ENCODE measurements at regions not wholly inside any gene's neighbourhood (a gene's known extent, or its start where the extent isn't known, plus 50 kb on each side); places are given as distances from the start of the nearest gene placed in this dataset.
"Not testable (repeated sequence)": the region's sequence is repeated elsewhere in the genome, so short reads cannot be mapped to it uniquely, and the experiment has no call there.

DNA sequence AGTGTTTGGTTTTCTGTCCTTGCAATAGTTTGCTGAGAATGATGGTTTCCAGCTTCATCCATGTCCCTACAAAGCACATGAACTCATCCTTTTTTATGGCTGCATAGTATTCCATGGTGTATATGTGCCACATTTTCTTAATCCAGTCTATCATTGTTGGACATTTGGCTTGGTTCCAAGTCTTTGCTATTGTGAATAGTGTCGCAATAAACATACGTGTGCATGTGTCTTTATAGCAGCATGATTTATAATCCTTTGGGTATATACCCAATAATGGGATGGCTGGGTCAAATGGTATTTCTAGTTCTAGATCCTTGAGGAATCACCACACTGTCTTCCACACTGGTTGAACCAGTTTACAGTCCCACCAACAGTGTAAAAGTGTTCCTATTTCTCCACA lies 269.8 kb upstream of the DCN start:
- not testable (repeated sequence) for DNase-seq (ENCODE audit: low spot score)

DNA sequence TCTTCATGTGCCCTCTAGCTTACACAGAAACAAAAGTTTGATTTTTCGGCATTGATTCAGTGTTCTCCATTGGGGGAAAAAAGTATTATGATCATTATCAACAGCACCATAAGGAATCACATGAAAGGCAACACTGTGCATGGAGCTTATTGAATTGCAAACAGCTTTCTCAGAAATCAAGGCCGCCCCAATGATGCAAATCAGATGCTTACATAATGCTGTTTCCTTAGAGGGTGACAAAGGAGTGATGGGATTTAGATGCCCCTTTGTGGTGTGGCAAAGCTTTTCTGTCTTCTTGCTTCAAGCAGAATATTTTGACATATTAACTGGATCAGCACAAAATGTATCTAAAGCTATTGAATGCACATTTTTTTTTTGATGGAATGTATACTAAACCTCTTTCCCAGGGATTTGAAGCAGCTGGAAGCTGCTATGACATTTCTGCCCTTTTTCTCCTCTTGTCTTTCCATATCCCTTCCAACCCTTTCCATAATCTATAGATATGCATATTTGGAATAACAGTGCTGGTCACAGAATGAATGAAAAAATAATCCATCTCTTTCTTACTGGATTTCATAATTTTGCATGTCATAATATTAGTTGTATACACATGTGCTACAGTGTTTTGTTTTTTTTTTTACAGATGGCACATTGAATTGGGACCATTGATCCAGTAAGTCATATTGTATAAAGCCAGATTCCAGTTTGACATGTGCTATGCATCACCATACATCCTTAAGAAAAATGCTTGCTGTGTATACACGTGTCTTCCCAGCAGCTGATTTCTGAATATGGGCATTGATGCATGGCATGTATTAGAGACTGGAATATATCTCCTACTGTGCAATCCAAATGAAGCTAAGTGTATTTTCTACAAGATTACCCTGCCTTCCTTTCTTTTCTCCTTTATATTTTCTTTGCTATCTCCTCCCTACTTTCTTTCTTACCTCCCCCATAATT lies 259.7 kb upstream of the DCN start:
- DNase-seq (ENCODE audit: low spot score), result no peak

DNA sequence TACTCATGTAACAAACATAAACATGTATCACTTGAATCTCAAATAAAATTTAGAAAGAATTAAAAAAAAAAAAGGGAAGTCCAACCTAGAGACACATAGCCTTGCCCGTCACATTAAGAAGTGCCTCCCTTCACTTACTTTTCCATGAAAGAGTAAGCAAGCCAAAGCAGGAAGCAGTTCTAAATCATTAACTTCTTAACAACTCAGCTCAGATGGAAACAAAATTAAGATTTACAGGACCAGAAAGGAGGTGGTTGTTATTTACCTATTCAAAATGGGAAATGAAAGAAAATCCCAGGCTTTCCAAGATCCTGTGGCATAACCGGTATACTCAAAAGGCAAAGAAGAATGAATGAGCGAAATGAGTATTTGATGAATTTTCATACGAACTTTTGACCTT lies 258.6 kb upstream of the DCN start:
- no peak for DNase-seq (ENCODE audit: low spot score)

DNA sequence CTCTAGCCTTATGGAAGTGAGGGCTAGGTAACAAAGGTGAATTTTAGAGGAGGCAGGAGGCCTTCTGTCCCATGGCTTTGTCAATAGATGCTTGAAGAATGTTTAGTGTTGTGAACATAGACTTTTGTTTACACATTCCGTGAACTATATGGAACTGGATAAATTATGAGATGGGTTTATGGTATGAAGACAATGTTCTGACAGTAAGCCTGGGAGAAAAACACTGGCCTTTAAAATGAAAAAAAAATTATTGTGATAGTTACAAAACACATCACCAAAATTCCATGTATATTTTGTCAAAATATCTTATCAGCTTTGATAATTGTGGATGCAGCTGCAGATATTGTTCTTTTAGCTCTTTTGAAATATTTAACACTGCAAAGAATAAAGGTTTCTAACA lies 251.5 kb upstream of the DCN start:
- no peak for DNase-seq (ENCODE audit: low spot score)

DNA sequence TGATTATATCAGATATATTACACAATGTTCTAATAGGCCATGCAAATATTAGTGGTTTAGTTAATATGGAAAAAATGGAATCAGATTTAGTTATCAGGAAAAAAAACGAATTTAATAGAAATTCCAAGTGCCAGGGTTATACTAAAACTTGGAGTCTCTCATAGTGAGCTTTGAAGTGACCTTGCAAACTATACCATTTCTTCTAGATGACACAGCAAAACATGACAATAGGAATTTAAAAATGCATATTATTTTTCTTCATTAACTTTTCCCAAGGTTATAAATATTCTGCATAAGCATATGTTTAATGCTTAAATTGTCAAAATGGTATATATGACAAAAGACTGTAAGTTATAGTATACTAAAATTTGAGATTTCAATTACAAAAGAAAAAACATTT lies 250.1 kb upstream of the DCN start:
- no peak for DNase-seq (ENCODE audit: low spot score)

DNA sequence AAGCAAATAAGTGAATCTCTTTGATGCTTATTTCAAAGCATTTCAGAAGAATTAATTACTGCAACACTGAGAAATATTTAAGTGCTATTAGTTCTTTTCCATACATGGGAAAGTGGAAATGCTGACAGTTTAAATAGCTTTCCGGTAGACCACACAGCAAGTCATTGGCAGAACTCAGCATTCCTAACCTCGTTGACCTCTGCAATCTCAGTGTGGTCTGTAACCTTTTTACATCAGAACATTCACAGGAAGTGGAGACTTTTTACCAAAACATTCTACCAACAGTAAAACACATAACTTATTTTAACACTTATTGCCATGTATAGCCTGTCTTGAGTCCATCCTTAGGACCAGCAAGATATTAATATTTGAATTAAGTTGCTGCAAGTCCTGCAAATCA lies 249.5 kb upstream of the DCN start:
- no peak for DNase-seq (ENCODE audit: low spot score)

DNA sequence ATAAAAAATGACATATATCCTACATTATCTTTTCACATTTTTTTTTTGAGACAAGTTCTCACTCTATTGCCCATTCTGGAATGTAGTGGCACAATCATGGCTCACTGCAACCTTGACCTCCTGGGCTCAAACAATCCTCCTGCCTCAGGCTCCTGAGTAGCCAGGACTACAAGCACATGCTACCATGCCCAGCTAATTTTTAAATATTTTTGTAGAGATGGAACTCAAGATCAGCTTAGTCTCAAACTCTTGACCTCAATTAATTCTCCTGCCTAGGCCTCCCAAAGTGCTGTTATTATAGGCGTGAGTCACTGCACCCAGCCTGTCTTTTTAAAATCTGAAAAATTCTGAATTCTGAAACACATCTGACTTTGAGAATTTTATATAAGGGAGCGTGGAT lies 241.9 kb upstream of the DCN start:
- DNase-seq (ENCODE audit: low spot score), result no peak

DNA sequence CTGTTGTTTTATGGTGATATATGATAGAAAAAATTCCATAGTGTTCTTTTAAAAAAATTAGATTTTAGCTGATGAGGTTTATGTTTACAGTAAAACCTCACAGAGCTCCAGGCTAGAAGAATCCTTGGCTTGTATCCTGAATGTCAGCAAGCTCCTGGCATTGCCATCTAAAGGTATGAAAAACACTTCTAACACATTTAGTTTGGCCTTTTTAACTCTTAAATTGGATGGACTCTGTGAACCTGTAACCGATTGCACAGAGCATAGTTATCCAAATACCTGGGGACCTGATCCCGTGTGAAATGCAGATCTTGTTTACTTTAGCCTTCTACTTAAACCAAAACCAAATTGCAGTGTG lies 241.1 kb upstream of the DCN start:
- DNase-seq (ENCODE audit: low spot score), result no peak

DNA sequence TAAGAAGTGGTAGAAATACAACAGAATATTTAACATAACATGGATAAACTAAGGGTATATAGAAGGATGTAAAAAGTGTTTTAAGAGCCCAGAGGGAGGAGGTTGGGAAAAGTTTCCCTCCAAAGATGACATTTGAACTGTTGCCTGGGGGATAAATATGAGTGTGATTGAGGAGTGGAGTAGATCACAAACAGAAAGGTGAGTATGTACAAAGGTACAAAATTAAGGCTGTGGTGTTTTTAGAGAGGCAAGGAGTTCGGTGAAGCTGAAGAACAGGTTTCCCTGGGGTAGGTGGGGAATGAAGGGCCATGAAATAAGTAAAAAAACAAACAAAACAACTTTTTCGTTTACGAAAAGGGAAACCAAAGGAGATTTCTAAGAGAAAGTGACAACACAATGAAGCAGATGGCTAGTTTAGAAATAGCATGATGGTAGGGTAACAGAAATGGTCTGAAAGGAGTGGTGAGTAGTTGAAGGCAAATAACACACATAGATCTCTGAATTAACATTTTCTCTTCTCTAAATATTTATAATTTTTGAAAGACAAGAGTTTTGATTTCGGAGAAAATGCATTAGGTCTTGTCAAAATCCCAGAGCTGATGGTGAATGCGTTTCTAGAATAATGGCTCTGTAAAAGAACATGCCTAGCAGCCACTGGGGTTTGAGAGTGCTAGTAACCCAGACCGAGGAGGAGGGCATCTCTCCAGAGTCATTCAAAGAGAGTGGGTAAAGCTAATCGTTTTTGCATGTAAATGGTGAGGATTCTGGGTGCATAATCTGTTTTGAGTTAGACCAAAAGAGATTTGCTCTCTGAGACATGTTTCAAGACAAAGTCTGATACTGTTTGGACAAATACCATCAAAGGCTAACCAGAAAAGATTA lies 240.4 kb upstream of the DCN start:
- DNase-seq (ENCODE audit: low spot score), result no peak

DNA sequence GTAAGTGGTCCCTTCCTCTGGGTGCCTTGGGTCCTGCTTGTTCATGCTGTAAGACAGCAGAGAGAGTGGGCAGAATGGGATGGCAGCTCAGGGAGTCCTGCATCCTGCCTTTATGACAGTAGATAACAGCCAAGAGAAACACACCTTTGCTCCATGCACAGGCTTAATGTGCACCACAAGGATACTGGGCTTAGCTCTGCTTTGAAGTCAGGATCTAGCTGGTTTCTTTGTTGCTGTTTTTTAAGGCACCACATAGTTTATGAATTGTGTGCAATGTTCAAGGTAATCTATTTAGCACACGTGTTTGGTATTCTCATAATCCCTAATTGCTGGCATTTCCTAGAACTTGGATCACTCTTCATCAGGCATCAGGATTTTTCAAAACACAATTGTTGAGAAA lies 239.5 kb upstream of the DCN start:
- no peak for DNase-seq (ENCODE audit: low spot score)

DNA sequence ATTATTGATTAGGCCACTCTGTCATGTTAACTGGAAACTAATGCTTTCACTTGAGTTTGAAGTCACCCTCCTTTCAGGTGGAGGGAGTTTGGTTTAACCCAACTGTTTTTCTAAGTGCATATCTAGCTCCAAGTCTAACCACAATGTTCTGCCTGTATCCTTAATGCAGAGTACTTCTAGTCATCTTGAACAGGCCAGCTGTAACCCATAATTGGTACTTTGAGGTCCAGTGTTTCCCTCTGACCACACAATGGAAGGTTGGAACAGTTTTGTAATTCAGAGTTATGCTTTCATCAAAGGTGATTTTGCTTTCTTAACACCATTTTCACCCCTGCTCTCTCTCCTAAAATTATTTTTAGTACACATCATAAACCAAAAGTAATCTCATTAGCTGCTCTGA lies 237.2 kb upstream of the DCN start:
- no peak for DNase-seq (ENCODE audit: low spot score)

DNA sequence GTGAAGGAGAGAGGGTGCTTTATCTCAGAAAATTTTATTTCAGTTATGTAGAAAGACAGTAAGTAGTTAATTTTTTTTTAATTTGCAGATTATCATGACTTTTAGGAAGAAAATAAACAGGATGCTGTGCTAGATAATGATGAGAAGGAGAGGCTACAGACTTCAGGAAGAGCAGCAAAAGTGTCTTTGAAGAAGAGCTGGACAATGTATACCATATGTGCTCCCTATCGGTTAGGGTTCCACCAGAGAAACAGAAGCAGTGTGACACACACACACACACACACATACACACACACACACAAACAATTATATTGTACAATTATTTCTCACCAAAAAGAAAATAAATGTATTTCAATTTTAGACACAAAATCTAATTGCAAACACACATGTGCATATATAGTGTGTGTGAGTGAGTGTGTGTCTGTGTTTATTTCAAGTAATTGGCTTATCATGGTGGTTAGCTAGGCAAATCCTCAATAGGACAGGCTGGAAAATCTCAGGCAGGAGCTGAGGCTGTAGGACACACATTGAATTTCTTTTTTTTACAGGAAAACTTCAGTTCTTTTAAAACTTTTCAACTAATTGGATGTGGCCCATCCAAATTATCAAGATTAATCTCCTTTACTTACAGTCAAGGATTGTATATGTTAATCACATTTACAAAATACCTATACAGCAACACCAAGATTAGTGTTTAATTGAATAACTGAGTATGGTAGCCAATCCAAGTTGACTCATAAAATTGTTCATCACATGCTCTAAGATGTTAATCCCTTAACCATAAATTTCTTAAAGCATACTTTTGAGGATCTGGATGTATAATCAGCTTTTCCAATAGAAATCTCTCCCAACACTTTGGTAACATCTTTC lies 235.8 kb upstream of the DCN start:
- DNase-seq (ENCODE audit: low spot score), result no peak

DNA sequence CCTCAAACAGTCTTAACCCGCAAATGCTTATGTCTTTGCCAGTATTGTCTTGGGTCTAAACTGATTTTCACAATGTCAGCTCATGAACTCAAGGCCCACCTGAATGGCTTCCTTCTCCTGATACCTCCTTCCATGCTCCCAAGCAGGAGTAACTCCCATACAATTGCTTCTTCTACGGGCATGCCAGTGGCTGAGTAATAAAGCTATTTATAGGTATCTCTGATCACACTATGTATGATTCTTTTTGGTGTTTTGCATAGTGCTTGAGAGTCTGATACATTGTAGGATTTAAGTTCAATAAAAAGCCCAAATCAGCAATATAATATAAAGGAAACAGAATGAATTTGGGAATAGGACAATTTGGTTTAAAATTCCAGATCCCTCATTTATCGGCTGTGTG lies 235.0 kb upstream of the DCN start:
- no peak for DNase-seq (ENCODE audit: low spot score)

DNA sequence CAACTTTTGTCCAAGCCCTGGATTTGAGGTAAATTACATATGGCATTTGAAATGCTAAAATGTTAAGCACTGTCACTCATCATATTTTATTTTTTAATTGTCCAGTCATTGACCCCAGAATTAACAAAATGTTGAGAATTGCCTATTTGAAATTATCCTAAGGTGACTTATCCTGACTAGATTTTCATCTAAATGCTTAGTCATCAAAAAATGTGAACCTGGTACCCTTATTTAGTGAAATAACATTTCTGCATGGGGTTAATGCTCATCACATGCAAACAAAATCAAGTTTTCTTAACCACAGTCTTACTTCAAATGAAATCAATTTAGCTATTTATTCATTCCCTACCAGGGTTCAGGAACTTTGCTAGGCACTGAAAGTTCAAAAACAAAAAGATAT lies 232.0 kb upstream of the DCN start:
- DNase-seq (ENCODE audit: low spot score), result no peak

DNA sequence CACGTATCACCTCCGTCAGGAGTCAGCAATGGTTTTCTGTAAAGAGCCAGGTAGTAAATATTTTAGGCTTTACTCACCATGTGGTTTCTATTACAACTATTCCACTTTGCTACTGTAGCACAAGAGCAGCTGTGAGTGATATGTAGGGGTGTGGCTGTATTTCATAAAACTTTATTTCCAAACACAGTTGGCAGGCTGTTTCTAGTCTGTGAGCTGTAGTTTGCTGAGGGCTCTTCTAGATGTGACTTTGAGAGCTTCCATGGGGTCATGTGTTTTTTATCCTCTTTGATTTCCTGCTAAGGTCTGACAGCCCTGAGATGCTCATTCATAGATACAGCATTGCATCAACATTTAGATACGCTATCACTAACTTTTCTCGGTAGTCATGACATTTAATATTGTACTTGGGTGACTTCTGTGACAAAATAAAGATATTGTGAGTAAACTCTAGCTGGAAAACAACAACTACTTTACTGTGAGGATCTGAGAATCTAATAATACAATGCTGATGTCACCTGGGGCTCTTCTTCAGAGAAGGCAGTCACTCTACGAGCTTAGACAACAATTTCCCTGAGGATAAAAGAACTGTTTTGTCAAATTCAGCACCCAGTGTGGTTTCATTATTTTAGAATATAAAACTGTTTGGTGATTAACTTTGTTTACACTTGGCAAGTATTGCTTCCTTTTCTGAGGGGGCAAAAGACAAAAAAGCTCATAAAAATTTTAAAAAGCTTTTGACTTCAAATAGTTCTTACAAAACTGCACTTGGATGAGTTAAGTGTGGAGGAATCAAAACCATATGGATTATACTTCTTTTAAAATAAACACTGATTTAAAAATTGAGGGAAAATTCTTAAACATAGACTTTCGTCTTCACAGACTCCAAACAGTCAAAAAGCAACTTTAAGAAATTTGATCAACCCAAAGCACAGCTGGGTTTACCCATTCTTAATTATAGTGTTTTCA lies 231.2 kb upstream of the DCN start:
- DNase-seq (ENCODE audit: low spot score), result peak; percentile 25

DNA sequence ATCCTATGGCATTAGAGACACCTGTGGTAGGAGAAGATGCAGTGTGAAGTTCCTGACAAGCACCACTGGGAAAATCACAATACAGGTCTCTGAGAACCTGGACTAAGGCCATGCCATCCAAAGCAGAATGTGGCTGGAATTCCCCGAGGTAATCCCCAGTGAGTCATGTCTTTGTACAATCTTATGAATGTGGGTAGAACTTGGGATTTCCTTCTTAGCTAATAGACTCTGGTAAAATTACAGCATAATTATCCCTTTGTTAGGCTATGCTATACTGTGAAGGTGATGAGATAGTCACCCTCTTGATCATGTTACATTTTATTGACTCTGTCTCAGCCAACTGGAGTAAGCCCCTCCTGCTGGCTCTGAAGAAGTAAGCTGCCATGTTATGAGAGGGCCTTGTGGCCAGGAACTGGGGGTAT lies 224.3 kb upstream of the DCN start:
- DNase-seq (ENCODE audit: low spot score), result no peak

DNA sequence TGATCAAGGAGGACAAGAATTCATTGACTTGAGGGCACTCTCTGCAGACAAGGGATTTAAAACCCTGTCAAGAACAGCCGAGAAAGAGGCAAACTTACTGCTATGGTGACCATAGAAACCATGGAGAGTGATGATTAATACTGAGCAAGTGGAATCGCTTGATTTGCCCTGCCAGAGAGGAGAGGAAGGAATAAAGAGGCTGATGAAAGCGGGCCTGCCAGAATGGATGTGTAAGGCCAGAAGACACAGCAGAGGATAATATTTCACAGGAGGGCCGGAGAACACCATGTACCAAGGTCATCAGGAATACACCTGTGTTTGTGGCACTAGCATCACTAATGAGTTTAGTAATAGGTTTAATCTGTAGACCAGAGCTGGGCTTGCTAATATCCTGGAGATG lies 221.8 kb upstream of the DCN start:
- DNase-seq (ENCODE audit: low spot score), result no peak

DNA sequence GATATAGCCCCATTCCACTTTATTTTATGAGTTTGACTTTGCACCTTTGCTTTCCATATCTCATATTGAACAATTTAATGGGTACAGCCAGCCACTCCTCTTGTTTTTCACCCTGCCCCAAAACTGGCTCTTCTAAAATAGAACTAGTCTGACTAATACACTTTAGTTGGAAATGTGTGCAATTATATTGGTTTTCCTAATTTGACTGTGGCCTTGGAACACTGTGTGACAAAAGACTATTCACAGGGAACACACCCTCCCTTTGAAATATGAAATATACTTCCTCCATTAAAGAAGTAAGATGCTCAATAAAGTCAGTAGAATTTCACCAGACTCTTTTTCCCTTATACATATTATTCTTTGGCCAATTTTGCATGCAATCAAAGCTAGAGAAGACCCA lies 218.6 kb upstream of the DCN start:
- DNase-seq (ENCODE audit: low spot score), result no peak

DNA sequence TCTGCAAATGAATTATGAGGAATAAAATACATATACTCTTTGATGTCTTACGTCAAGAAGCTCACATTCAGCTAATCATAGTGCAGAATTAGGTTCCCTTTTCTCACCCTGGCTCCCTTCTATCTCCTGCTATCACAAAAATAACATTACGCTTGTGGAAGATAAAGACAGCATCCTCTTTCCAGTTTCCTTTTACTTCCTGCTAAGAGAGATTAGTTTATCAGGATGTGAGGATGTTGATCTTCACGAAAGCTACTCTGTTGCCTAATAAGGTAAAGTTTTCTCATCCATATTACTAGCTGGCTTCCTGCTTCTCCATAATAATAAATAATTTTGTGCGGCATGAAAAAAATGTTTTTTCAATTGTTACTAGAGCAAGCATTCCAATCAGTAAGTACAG lies 217.7 kb upstream of the DCN start:
- DNase-seq (ENCODE audit: low spot score), result no peak

DNA sequence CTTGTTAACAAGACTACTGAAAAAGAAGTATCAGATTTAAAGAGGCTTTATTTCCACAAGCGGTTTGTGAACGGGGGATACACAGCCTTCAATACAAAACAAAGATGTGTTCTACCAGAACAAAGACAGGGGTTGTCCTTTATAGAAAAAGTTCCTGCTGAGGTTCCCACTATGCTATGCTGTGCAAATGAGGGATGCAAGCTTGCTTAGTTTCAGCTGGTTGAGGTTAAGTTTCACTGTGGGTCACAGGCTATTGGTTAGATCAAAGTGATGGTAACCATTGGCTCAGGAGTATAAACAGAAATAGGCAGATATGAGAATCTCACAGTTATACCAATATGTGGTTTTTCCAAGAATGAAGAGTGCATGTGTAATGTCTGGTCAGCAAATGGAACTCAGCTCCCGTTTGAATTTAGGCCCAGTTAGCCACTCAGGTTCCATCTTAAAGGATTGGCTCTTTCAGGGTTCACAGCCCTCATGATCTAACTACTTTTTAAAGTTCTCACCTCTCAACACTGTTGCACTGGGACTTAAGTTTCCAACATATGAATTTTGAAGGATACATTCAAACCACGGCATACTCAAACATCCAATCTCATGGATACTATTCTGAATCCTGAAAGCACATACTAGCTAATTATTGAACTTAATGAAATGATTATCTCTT lies 215.4 kb upstream of the DCN start:
- DNase-seq (ENCODE audit: low spot score), result no peak

DNA sequence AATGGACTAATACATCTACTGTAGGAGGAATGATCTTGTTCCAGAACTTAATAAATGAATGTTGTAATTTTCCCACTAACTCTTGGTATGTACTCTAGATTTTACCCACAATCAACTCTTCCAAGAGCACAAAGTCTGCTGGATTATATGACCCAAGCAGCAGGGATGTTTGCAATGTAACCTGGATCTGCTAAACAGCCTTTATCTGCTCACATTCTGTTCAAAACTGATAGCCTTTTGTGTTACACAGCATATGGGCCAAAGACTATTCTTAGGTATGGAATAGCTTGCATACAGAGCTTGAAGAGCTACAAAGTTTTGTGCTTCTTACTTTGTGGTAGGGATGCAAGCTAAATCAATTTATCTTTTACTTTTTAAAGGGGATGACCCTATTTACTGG lies 213.7 kb upstream of the DCN start:
- DNase-seq (ENCODE audit: low spot score), result no peak
